ENCODE measurements at regions not wholly inside any gene's neighbourhood (a gene's known extent, or its start where the extent isn't known, plus 50 kb on each side); places are given as distances from the start of the nearest gene placed in this dataset.

- Histone ChIP-seq H3K27ac (ENCODE audit: low read depth in 1 of 2, low read length in 2 of 2) (no peak overlapping the region), H3K9me3 (ENCODE audit: control insufficient read depth in 4 of 4, low read length in 3 of 4) (no peaks in the 10 kb centered on the region), H3K9ac (ENCODE audit: low read depth in 1 of 2, low read length in 2 of 2) (no peak overlapping the region), H3K27me3 (ENCODE audit: control insufficient read depth in 4 of 4, insufficient read depth in 4 of 4, low read length in 3 of 4) (peaks cover 0 to 3% (median 0%) of the 10 kb centered on the region in 4 donors), H3K36me3 (ENCODE audit: control insufficient read depth in 4 of 4, insufficient read depth in 3 of 4, low read depth in 1 of 4, low read length in 3 of 4) (no peaks in the 10 kb centered on the region), H3K4me1 (ENCODE audit: control insufficient read depth in 4 of 4, insufficient read depth in 4 of 4, low read length in 3 of 4) (no peaks in the 10 kb centered on the region), H3K4me3 (ENCODE audit: low read depth in 1 of 3, low read length in 3 of 3) (no peak overlapping the region)
- WGBS, result 39% methylated on average over 1 of the region's 1 CpG
- no peak for DNase-seq (ENCODE audit: low spot score)
- TF ChIP-seq SP1 (IDR thresholded peaks at IDR 0.05) (no peak), FOXA1 (IDR thresholded peaks at IDR 0.05) (no peak), RXRA (IDR thresholded peaks at IDR 0.05) (no peak), FOXA2 (IDR thresholded peaks at IDR 0.05) (no peak), ZBTB33 (IDR thresholded peaks at IDR 0.05) (no peak), YY1 (IDR thresholded peaks at IDR 0.05) (no peak), HNF4G (IDR thresholded peaks at IDR 0.05) (no peak), MAX (IDR thresholded peaks at IDR 0.05) (no peak), GABPA (IDR thresholded peaks at IDR 0.05 in 1 of 2, conservative IDR thresholded peaks at IDR 0.05 in 1 of 2) (no peak), JUND (IDR thresholded peaks at IDR 0.05) (no peak), REST (IDR thresholded peaks at IDR 0.05) (no peak), NR2F2 (IDR thresholded peaks at IDR 0.05) (no peak), CTCF (IDR thresholded peaks at IDR 0.05; ENCODE audit: low read depth, low read length, missing input control) (no peak), ATF3 (IDR thresholded peaks at IDR 0.05) (no peak), TAF1 (conservative IDR thresholded peaks at IDR 0.05) (no peak), HNF4A (conservative IDR thresholded peaks at IDR 0.05) (no peak), EGR1 (IDR thresholded peaks at IDR 0.05; ENCODE audit: low read depth in 2 of 2) (no peak), RAD21 (IDR thresholded peaks at IDR 0.05) (no peak)
Measured at GRCh38 chr3:59558906-59559720, 509.3 kb upstream of the CFAP20DC start.
